HG03432 (cell line): ENCODE measurements at regions not wholly inside any gene's neighbourhood (a gene's known extent, or its start where the extent isn't known, plus 50 kb on each side); places are given as distances from the start of the nearest gene placed in this dataset.
A peak's percentile ranks its signal among the peaks of the same experiment; 100 is the strongest.
"Not testable (repeated sequence)": the region's sequence is repeated elsewhere in the genome, so short reads cannot be mapped to it uniquely, and the experiment has no call there.

Experiments used
- ATAC-seq: cut with Tn5 transposase; IDR thresholded peaks from one replicate; pipeline ENCODE4 v1.9.1; 2021; ENCODE audit warnings: mild to moderate bottlenecking, moderate library complexity; ENCODE audit not compliant: unreplicated experiment

DNA sequence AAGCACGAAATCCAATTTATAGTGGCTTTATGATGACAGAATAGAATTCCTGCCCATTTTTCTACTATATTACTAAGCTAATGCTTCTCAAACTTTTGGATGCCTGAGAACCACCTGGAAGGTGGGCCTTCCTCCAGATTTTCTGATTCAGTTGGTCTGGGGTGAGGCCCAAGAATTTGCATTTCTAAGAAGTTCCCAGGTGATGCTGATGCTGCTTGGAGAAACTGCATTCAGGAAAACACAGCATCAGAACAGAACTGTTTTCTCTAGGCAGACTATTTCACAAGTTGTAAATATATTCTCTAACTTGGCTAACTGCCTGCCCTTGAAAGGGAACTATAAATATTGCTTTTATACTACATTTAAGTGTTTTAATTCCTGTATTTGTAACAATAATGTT lies 644.9 kb upstream of the DPPA4 start:
- no peak for ATAC-seq

DNA sequence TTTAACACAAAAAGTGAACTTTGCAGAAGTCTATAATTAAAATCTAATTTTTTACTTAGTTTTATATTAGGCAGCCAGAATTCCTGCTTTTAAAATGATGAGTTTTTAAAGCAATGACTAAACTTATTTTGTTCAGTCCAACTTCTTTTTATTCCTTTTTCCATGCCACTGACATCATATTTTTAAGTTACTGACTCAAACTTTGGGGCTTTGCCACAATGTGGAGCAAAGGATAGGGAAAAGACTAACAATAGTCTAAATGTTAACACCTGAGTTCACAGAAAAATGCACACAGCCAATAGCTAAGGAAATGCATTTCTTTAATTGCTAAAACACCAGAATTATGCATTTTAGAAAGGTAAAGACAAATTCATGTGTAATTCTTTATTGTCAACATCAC lies 647.6 kb upstream of the DPPA4 start:
- no peak for ATAC-seq

GRCh38 chr3:109985943-109986555 lies 648.7 kb upstream of the DPPA4 start:
- ATAC-seq: no peak

DNA sequence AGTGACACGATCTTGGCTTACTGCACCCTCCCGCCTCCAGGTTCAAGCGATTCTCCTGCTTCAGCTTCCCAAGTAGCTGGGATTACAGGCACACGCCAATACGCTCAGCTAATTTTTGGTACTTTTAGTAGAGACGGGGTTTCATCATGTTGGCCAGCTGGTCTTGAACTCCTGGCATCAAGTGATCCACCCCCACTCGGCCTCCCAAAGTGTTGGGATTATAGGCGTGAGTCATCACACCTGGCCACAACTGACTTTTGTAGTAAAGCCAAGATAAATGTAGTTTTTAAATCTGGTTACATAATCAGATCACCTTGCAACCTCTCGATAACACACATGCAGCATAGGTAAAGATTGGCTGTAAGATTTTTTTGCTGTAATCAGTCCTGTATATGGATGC lies 657.5 kb upstream of the DPPA4 start:
- no peak for ATAC-seq

- no peak for ATAC-seq
These were observed 658.0 kb upstream of the DPPA4 start for GRCh38 chr3:109995377-109995776.

GRCh38 chr3:110001905-110002304 lies 664.6 kb upstream of the DPPA4 start:
- ATAC-seq: not testable (repeated sequence)

- ATAC-seq: no peak
These were observed 669.6 kb upstream of the DPPA4 start for GRCh38 chr3:110006913-110007312.

GRCh38 chr3:110015231-110015963 lies 678.1 kb upstream of the DPPA4 start:
- peak; percentile 89 for ATAC-seq

- ATAC-seq: peak; percentile 45
These were observed 679.0 kb upstream of the DPPA4 start for GRCh38 chr3:110016235-110016815.

DNA sequence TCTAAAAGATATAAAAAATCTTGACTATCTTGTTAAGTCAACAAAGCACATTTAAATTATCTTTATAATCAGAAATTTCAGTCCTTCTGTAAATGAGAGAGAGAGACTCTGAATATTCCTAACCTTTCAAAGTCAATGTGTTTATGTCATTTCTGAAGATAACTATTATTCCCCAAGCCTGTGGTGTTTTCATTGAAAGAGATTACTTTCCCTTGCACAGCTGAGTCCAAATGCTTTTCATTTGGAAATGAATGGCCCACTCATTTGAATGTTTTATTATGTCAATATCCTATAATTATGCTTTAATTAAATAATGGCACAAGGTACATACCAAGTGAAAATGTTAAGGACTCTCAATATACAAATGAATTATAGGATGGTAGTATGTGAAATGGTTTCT lies 680.0 kb upstream of the DPPA4 start:
- ATAC-seq: no peak

DNA sequence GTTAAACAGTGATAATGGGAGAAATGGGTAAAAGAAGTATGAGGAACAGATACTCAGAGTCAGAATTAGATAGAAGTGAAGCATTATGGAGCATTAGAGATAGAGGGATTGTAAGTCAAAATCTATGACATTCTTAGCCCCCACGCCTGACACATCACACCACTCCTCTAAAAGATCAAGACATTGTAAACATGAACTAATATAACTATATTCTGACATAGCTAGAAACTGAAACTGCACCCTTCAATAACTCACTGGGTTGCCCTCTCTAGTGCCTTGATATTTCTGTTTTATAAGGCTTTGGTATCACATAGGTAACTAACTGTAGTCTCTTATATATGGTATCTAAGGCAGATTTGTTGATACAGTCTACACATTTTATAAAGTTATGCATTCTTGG lies 684.3 kb upstream of the DPPA4 start:
- ATAC-seq: peak; percentile 82

- not testable (repeated sequence) for ATAC-seq
These were observed 685.7 kb upstream of the DPPA4 start for GRCh38 chr3:110023022-110023421.

- ATAC-seq: no peak
These were observed 689.1 kb upstream of the DPPA4 start for GRCh38 chr3:110026421-110026820.

DNA sequence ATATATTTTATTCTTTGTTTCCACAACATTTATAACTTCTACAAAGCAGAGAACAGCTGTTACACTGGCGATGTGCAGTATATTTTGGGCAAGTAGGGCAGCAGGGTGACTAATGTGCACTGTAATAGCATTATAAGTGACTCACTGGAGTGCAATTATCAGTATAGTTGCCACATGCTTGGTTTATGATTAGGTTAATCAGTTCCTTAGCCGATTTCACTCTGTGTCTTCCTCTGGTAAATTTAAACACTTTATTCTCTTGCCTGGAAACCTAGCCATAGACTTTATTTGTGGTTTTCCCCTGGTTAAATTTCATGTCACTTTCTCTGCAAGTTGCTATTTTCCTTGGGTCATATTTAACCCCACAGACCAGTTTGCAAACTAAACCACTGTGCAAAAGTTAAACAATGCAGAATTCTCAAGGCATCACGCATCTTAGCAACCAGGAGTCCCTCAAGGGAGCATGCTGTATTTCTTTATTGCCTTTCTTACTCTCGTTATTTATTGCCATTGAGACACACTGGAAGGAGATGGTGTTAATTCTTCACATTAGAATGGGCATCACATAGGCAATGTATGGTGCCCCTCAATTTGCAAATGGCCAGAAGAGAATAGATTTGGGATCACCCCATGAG lies 690.2 kb upstream of the DPPA4 start:
- peak; percentile 48 for ATAC-seq

DNA sequence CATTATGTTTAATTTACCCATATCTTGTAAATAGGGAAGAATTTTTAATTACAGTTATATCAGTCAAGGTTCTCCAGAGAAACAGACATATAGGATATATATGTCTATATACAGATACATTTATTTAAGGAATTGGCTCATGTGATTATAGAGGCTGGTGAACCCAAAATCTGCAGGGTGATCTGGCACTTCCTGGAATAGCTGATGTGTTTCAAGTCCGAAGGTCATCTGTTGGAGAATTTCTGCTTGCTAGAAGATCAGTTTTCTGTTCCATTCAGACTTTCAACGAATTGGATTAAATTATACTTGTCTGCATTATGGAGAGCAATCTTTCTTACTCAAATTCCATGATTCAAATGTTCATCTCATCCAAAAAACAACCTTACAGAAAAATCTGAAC lies 694.6 kb upstream of the DPPA4 start:
- no peak for ATAC-seq

GRCh38 chr3:110059431-110059830 lies 722.1 kb upstream of the DPPA4 start:
- no peak for ATAC-seq

- no peak for ATAC-seq
These were observed 725.4 kb upstream of the DPPA4 start for GRCh38 chr3:110062716-110063115.

DNA sequence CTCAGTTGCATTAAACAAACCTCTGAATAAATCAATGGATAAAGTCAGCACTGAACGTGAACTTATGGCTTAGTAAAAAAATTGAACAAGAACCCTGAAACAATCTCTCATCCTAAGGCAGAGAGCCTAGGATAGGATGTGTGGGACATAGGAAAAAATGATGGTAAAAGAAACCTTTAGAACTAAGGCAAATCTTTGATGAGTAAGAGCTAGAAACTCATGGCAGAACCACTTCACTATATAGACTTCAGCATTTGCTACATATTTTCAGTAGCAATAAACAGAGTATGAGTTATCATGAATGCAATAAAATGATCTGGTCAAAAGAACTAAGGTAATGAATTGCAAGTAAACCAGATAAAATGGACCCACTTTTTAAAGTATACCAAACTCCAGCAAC lies 725.8 kb upstream of the DPPA4 start:
- ATAC-seq: no peak

GRCh38 chr3:110066206-110066605 lies 728.9 kb upstream of the DPPA4 start:
- ATAC-seq: no peak

DNA sequence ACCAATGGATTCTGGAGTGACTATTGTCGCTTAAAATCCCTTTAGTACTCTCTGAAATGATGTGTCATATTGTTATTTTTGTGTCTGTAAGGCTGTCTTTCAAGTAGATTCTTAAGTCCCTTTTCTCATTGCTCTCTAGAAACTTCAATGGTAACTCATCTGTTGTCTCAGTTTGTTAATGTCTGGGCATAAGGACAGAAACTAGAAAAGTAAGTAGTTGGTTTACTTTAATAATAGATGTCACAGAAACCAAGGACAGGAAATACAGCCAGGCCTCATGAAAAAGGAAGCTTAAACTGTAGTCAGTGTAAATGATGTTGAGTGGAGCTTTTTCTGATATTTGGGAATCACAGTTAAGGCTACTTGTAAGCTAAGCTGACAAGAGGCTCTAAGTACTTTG lies 730.2 kb upstream of the DPPA4 start:
- peak; percentile 54 for ATAC-seq

DNA sequence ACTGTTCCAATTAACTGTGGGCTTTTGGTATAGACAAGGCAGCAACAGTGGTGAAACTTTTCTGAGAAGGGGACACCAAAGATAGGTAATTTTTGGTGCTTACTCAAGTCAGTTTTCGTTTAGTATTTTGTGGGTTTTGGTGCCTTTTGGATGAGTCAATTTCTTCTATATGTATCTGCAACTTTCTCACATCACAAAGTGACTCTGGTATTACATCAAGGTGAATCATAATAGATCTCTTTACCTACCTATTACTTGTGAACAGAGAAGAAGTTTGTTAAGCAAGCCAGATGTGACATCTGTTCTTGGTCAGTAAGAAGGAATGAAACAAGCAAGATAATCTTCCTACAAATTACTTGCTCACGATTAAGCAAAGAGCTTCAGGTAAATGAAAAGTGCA lies 732.4 kb upstream of the DPPA4 start:
- peak; percentile 40 for ATAC-seq
